Chondrocyte (in vitro differentiated cells): ENCODE measurements at regions not wholly inside any gene's neighbourhood (a gene's known extent, or its start where the extent isn't known, plus 50 kb on each side); places are given as distances from the start of the nearest gene placed in this dataset.

Experiments
- DNase-seq: peaks from one replicate; pipeline ENCODE4 v3.0.0; 2021; ENCODE audit warnings: mixed read lengths, low spot score
- H3K27ac Mint-ChIP-seq: one replicate; pipeline ENCODE4 v1.8.0; 2021; ENCODE audit warnings: mild to moderate bottlenecking, moderate library complexity, mixed read lengths; ENCODE audit not compliant: unreplicated experiment
- H3K27me3 Mint-ChIP-seq: 2 replicates; pipeline ENCODE4 v1.8.0; 2021; ENCODE audit warnings: low read depth, mixed read lengths
- H3K36me3 Mint-ChIP-seq: 2 replicates; pipeline ENCODE4 v1.8.0; 2021; ENCODE audit warnings: low read depth, mixed read lengths
- H3K4me1 Mint-ChIP-seq: 2 replicates; pipeline ENCODE4 v1.8.0; 2021; ENCODE audit warnings: low read depth, mild to moderate bottlenecking, mixed read lengths
- H3K4me3 Mint-ChIP-seq: one replicate; pipeline ENCODE4 v1.8.0; 2021; ENCODE audit warnings: mild to moderate bottlenecking, moderate library complexity, mixed read lengths; ENCODE audit not compliant: unreplicated experiment
- H3K9me3 Mint-ChIP-seq: 2 replicates; pipeline ENCODE4 v1.8.0; 2021; ENCODE audit warnings: low read depth, mixed read lengths
- TF ChIP-seq, protein P1 (sequence below): fragments of 200-600 bp; sonication (generic); IDR thresholded peaks from 2 replicates; pipeline ENCODE4 v1.5.0; 2021; ENCODE audit warnings: antibody characterized with exemption, mild to moderate bottlenecking, moderate library complexity

DNA sequence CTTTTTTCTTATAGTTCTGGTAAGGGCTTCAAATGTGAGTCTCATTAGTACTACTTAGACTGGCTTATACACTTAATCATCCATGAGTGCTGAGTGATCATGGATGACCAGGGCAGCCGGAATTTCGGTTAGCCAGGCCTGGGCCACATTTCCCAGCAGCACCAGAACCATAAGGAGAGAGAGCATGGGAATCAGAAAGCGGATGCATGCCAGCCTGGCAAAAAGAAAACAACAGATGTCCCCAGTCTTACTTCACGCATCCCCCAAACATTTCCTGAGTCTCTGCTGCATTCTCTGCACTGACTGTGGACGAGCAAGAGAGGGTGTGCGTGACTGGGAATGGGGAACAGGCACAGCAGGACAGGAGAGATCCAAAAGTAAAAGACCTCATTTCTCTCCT, 371.1 kb upstream of the ZNF608 start:
- H3K36me3 Mint-ChIP-seq = peaks cover 5% of the 10 kb centered on the region
- H3K4me3 Mint-ChIP-seq = no peak overlapping the region
- no peak for DNase-seq
- no peaks in the 10 kb centered on the region for H3K4me1 Mint-ChIP-seq
- H3K27me3 Mint-ChIP-seq = no peaks in the 10 kb centered on the region
- TF ChIP-seq, protein P1, sequence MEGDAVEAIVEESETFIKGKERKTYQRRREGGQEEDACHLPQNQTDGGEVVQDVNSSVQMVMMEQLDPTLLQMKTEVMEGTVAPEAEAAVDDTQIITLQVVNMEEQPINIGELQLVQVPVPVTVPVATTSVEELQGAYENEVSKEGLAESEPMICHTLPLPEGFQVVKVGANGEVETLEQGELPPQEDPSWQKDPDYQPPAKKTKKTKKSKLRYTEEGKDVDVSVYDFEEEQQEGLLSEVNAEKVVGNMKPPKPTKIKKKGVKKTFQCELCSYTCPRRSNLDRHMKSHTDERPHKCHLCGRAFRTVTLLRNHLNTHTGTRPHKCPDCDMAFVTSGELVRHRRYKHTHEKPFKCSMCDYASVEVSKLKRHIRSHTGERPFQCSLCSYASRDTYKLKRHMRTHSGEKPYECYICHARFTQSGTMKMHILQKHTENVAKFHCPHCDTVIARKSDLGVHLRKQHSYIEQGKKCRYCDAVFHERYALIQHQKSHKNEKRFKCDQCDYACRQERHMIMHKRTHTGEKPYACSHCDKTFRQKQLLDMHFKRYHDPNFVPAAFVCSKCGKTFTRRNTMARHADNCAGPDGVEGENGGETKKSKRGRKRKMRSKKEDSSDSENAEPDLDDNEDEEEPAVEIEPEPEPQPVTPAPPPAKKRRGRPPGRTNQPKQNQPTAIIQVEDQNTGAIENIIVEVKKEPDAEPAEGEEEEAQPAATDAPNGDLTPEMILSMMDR = no peak
- no peak overlapping the region for H3K27ac Mint-ChIP-seq
- H3K9me3 Mint-ChIP-seq = peaks cover 2% of the 10 kb centered on the region

- Mint-ChIP-seq H3K4me1 (peaks cover 1% of the 10 kb centered on the region), H3K27ac (no peak overlapping the region), H3K36me3 (peaks cover 5% of the 10 kb centered on the region)
Measured at GRCh38 chr5:125120012-125120411, 373.6 kb upstream of the ZNF608 start.

DNA sequence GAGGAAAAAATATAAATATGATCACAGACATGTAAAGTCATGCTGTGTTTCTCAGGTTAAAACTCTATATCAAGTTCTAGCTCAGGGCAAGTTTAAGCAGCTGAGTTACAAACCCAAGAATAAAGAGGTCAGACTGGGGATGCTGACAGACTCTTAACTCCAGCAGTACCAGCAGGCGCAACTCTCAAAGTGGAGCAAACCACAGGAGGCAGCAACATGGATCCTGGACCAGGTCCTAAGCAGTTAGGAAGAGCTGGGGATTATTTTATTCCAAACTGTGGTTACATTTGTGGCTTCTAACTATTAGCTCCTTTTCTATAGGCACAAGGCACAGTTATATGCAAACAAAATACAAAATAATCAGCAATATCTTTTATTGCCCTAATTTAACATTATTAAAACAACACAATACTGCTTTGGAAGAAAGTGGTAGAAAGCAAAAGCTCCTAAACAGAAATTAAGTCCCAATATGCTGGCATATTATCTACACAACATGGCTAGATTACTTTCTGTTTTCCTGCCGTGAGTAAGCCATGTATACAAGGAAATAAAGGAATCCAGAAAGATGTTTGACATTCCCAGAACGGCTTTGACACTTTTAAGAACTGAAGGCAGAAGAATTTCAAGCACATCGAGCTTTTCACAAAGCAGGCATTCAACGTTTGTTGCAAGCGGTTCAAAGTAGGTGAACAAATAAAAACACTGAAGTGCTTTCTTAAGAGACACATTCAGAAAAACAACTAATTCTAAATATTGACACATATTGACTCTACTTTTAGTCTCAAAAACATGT, 378.8 kb upstream of the ZNF608 start:
- no peaks in the 10 kb centered on the region for H3K27me3 Mint-ChIP-seq
- no peak overlapping the region for H3K27ac Mint-ChIP-seq
- no peak for DNase-seq
- no peaks in the 10 kb centered on the region for H3K36me3 Mint-ChIP-seq
- no peaks in the 10 kb centered on the region for H3K9me3 Mint-ChIP-seq
- H3K4me1 Mint-ChIP-seq = peaks cover 12% of the 10 kb centered on the region
- no peak overlapping the region for H3K4me3 Mint-ChIP-seq
- TF ChIP-seq, protein P1 = no peak

More at GRCh38 chr5:125120012-125120411, 373.6 kb upstream of the ZNF608 start:
- H3K9me3 Mint-ChIP-seq = no peaks in the 10 kb centered on the region
- H3K4me3 Mint-ChIP-seq = no peak overlapping the region
- no peak for DNase-seq
- H3K27me3 Mint-ChIP-seq = no peaks in the 10 kb centered on the region
- TF ChIP-seq, protein P1 = no peak

DNA sequence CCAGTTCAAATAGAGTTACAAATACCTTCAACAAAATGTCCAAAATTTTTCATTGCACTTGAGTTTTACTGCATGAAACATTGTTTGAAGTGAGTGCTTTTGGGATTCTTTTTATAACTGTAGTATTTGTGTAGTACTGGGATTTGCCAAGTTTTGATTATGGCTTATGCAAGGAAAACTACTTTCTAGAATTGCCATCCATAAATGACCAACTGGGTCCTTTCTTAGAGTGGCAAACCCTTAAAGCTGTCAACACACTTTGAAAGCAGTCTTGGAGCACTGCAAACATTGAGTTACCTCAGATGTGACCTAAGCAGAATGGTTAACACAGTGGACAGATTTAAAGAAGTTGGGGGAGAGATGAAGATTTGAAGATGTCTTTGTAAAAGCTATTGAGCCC, 379.6 kb upstream of the ZNF608 start:
- Mint-ChIP-seq H3K9me3 (no peaks in the 10 kb centered on the region), H3K27ac (no peak overlapping the region), H3K4me1 (peaks cover 12% of the 10 kb centered on the region), H3K27me3 (no peaks in the 10 kb centered on the region), H3K36me3 (no peaks in the 10 kb centered on the region), H3K4me3 (no peak overlapping the region)
- TF ChIP-seq, protein P1 = no peak
- DNase-seq = no peak

GRCh38 chr5:125129151-125129806, 382.8 kb upstream of the ZNF608 start:
- DNase-seq = no peak
- no peaks in the 10 kb centered on the region for H3K27me3 Mint-ChIP-seq
- peaks cover 25% of the 10 kb centered on the region for H3K4me1 Mint-ChIP-seq
- no peaks in the 10 kb centered on the region for H3K36me3 Mint-ChIP-seq
- no peak overlapping the region for H3K4me3 Mint-ChIP-seq
- no peaks in the 10 kb centered on the region for H3K9me3 Mint-ChIP-seq
- no peak overlapping the region for H3K27ac Mint-ChIP-seq
- TF ChIP-seq, protein P1 = no peak
